ENCODE measurements at regions not wholly inside any gene's neighbourhood (a gene's known extent, or its start where the extent isn't known, plus 50 kb on each side); places are given as distances from the start of the nearest gene placed in this dataset.

- TF ChIP-seq CTCF (IDR thresholded peaks at IDR 0.05), result no peak
- no peak for TF ChIP-seq POLR2A (IDR thresholded peaks at IDR 0.05)
These were observed 680.3 kb upstream of the SOX9 start for GRCh38 chr17:71440513-71440912.

Data from Peyer's patch (tissue), 4 donors.